Stimulated activated CD4-positive, alpha-beta T cell treated with anti-CD3 and anti-CD28 coated beads, Interleukin-1b, Interleukin-23, amount 100 ng/mL, for 48 hours (primary cell): ENCODE measurements at regions not wholly inside any gene's neighbourhood (a gene's known extent, or its start where the extent isn't known, plus 50 kb on each side); places are given as distances from the start of the nearest gene placed in this dataset.

ENCODE experiments used
- DNase-seq: peaks from one replicate; pipeline ENCODE4 v3.0.0-alpha.2; 2020

GRCh38 chr2:67462738-67463496 is 65.8 kb downstream of the ETAA1 start:
- DNase-seq, result no peak

- no peak for DNase-seq
Observed at GRCh38 chr2:67463810-67464209, 66.7 kb downstream of the ETAA1 start.

GRCh38 chr2:67465623-67466022 is 68.5 kb downstream of the ETAA1 start:
- no peak for DNase-seq

- DNase-seq, result no peak
Observed at GRCh38 chr2:67466734-67467133, 69.6 kb downstream of the ETAA1 start.

- DNase-seq, result no peak
Observed at GRCh38 chr2:67471681-67472080, 74.5 kb downstream of the ETAA1 start.

- DNase-seq, result no peak
Observed at GRCh38 chr2:67476809-67477790, 80.0 kb downstream of the ETAA1 start.

- DNase-seq, result no peak
Observed at GRCh38 chr2:67479261-67479660, 82.1 kb downstream of the ETAA1 start.

- no peak for DNase-seq
Observed at GRCh38 chr2:67485431-67485830, 88.3 kb downstream of the ETAA1 start.

GRCh38 chr2:67486041-67486796 is 89.1 kb downstream of the ETAA1 start:
- DNase-seq, result peak; percentile 1

- no peak for DNase-seq
Observed at GRCh38 chr2:67487993-67488392, 90.9 kb downstream of the ETAA1 start.

GRCh38 chr2:67489396-67489795 is 92.3 kb downstream of the ETAA1 start:
- DNase-seq, result no peak

GRCh38 chr2:67498931-67499330 is 101.8 kb downstream of the ETAA1 start:
- no peak for DNase-seq

GRCh38 chr2:67499989-67500388 is 102.9 kb downstream of the ETAA1 start:
- no peak for DNase-seq

- DNase-seq, result no peak
Observed at GRCh38 chr2:67500541-67500940, 103.4 kb downstream of the ETAA1 start.

- no peak for DNase-seq
Observed at GRCh38 chr2:67502346-67503065, 105.4 kb downstream of the ETAA1 start.

- no peak for DNase-seq
Observed at GRCh38 chr2:67503066-67503795, 106.1 kb downstream of the ETAA1 start.

- no peak for DNase-seq
Observed at GRCh38 chr2:67510745-67511144, 113.6 kb downstream of the ETAA1 start.

- no peak for DNase-seq
Observed at GRCh38 chr2:67514515-67514914, 117.4 kb downstream of the ETAA1 start.

GRCh38 chr2:67515056-67515455 is 117.9 kb downstream of the ETAA1 start:
- DNase-seq, result no peak

- no peak for DNase-seq
Observed at GRCh38 chr2:67515538-67515937, 118.4 kb downstream of the ETAA1 start.

GRCh38 chr2:67516362-67516761 is 119.2 kb downstream of the ETAA1 start:
- no peak for DNase-seq
